ENCODE measurements at regions not wholly inside any gene's neighbourhood (a gene's known extent, or its start where the extent isn't known, plus 50 kb on each side); places are given as distances from the start of the nearest gene placed in this dataset.
A peak's percentile ranks its signal among the peaks of the same experiment; 100 is the strongest.

DNA sequence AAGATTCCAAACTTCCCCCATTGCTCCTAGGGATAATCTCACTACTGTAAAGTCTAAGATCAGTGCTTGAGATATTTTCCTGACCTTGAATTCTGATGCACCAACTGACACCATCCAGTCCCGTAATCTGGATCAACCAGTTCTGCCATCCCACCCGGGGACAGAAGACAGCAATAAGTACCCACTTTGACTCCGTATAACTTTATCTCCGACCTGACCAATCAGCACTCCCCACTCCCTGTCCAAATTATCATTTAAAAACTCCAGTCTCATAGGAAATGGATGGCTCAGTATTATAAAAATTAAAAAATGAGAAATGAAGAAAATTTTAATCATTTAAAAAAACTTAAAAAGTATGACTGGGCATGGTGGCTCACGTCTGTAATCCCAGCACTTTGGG, 61.4 kb upstream of the ABCC4 start:
- intact Hi-C loops (cut with DNase I): no loop called here
- 66% methylated on average over 5 of the region's 5 CpGs for WGBS (ENCODE audit: insufficient coverage, low coverage, low lambda C conversion rate, missing lambda C conversion rate)
- DNase-seq: no peak

DNA sequence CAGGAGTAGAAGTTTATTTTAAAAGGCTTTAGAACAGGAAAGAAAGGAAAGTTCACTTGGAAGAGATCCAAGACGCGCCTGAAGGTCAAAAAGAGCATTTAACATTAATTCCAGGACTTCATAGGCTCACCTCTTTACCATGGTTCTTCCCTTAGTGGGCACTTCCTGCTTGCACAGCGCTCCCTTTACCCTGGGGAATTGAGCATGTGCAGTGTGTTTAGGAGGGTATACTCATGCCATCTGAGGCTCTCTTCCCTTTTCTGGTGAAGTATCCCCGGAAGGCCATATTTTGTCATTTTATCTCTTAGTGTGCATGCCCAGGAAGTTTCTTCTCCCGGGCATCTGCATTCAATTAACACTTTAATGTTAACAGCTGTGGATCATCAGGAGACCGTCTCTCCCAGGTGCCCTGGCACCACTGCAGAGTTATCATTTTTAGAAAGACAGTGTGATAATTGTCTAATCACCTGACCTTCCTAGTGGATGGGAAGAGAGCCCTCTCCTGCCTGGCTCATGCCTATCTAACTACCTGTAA, 66.1 kb upstream of the ABCC4 start:
- H3K4me3 ChIP-seq: no peak overlapping the region
- H3K4me1 ChIP-seq: no peaks in the 10 kb centered on the region
- H3K27ac ChIP-seq: no peak overlapping the region
- no peaks in the 10 kb centered on the region for H3K27me3 ChIP-seq
- no peak for DNase-seq
- intact Hi-C loops (cut with DNase I): no loop called here
- H3K36me3 ChIP-seq: no peaks in the 10 kb centered on the region
- WGBS (ENCODE audit: insufficient coverage, low coverage, low lambda C conversion rate, missing lambda C conversion rate): 53% methylated on average over 6 of the region's 6 CpGs
- TF ChIP-seq POLR2A (IDR thresholded peaks at IDR 0.05): no peak
- TF ChIP-seq, protein P1, sequence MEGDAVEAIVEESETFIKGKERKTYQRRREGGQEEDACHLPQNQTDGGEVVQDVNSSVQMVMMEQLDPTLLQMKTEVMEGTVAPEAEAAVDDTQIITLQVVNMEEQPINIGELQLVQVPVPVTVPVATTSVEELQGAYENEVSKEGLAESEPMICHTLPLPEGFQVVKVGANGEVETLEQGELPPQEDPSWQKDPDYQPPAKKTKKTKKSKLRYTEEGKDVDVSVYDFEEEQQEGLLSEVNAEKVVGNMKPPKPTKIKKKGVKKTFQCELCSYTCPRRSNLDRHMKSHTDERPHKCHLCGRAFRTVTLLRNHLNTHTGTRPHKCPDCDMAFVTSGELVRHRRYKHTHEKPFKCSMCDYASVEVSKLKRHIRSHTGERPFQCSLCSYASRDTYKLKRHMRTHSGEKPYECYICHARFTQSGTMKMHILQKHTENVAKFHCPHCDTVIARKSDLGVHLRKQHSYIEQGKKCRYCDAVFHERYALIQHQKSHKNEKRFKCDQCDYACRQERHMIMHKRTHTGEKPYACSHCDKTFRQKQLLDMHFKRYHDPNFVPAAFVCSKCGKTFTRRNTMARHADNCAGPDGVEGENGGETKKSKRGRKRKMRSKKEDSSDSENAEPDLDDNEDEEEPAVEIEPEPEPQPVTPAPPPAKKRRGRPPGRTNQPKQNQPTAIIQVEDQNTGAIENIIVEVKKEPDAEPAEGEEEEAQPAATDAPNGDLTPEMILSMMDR (IDR thresholded peaks at IDR 0.05): no peak
- ATAC-seq: no peak
- no peaks in the 10 kb centered on the region for H3K9me3 ChIP-seq

More for the DNA sequence above, 61.4 kb upstream of the ABCC4 start:
- no peak overlapping the region for H3K27ac ChIP-seq
- no peaks in the 10 kb centered on the region for H3K9me3 ChIP-seq
- H3K36me3 ChIP-seq: no peaks in the 10 kb centered on the region
- TF ChIP-seq POLR2A (IDR thresholded peaks at IDR 0.05): no peak
- H3K4me3 ChIP-seq: no peak overlapping the region
- H3K27me3 ChIP-seq: no peaks in the 10 kb centered on the region
- H3K4me1 ChIP-seq: no peaks in the 10 kb centered on the region
- no peak for ATAC-seq

DNA sequence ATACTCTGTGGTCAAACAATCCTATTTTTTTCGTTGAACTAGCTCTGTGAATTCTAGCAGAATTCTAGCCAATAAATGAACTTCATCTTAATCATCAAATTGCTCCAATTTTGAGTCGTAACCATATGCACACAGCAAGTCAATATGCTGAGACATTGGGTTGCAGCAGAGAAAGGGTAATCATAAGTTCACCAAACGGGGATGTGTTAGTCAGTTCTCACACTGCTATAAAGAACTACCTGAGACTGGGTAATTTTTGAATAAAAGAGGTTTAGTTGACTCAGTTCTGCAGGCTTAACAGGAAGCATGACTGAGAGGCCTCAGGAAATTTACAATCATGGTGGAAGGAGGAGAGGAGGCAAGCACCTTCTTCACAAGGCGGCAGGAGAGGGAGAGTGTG, 67.7 kb upstream of the ABCC4 start:
- Histone ChIP-seq H3K27me3 (no peaks in the 10 kb centered on the region), H3K4me3 (no peak overlapping the region), H3K36me3 (no peaks in the 10 kb centered on the region), H3K9me3 (no peaks in the 10 kb centered on the region), H3K4me1 (no peaks in the 10 kb centered on the region), H3K27ac (no peak overlapping the region)
- TF ChIP-seq POLR2A (IDR thresholded peaks at IDR 0.05): no peak
- TF ChIP-seq, protein P1 (IDR thresholded peaks at IDR 0.05): no peak
- 87% methylated on average over 3 of the region's 4 CpGs for WGBS (ENCODE audit: insufficient coverage, low coverage, low lambda C conversion rate, missing lambda C conversion rate)
- DNase-seq: no peak
- intact Hi-C loops (cut with DNase I): no loop called here
- ATAC-seq: no peak

GRCh38 chr13:95375706-95376105, 74.5 kb upstream of the ABCC4 start:
- 0% methylated on average over 1 of the region's 1 CpG for WGBS (ENCODE audit: insufficient coverage, low coverage, low lambda C conversion rate, missing lambda C conversion rate)
- no peak for ATAC-seq
- H3K36me3 ChIP-seq: no peaks in the 10 kb centered on the region
- H3K9me3 ChIP-seq: no peaks in the 10 kb centered on the region
- H3K27me3 ChIP-seq: no peaks in the 10 kb centered on the region
- TF ChIP-seq, protein P1 (IDR thresholded peaks at IDR 0.05): no peak
- no peak for TF ChIP-seq POLR2A (IDR thresholded peaks at IDR 0.05)
- H3K27ac ChIP-seq: no peak overlapping the region
- H3K4me1 ChIP-seq: peaks cover 0 to 11% (median 2%) of the 10 kb centered on the region in 4 donors
- intact Hi-C loops (cut with DNase I): loop anchor here in 1 of 2 donors (5.0 kb wide), 1 partner anchor 78 kb away; no protein-coding TSS in a partner anchor
- no peak for DNase-seq
- H3K4me3 ChIP-seq: no peak overlapping the region

GRCh38 chr13:95378603-95379002, 77.4 kb upstream of the ABCC4 start:
- peak; percentile 92 to 97 (median 96) for ATAC-seq
- peak overlapping the region in 1 of 3 donors; percentile 24 for H3K27ac ChIP-seq
- 36% methylated on average over 1 of the region's 1 CpG for WGBS (ENCODE audit: insufficient coverage, low coverage, low lambda C conversion rate, missing lambda C conversion rate)
- TF ChIP-seq, protein P1 (IDR thresholded peaks at IDR 0.05): no peak
- TF ChIP-seq POLR2A (IDR thresholded peaks at IDR 0.05): no peak
- H3K27me3 ChIP-seq: no peaks in the 10 kb centered on the region
- no peaks in the 10 kb centered on the region for H3K36me3 ChIP-seq
- no peak overlapping the region for H3K4me3 ChIP-seq
- peak; percentile 49 to 86 (median 74) for DNase-seq
- H3K9me3 ChIP-seq: no peaks in the 10 kb centered on the region
- peaks cover 0 to 11% (median 2%) of the 10 kb centered on the region in 4 donors for H3K4me1 ChIP-seq
- intact Hi-C loops (cut with DNase I): loop anchor here in 1 of 2 donors (5.0 kb wide), 1 partner anchor 81 kb away; no protein-coding TSS in a partner anchor

Data from right lobe of liver (tissue), 6 donors.